Fibroblast of skin of right biceps (primary cell): ENCODE measurements at regions not wholly inside any gene's neighbourhood (a gene's known extent, or its start where the extent isn't known, plus 50 kb on each side); places are given as distances from the start of the nearest gene placed in this dataset.
A peak's percentile ranks its signal among the peaks of the same experiment; 100 is the strongest.

Source experiments
- DNase-seq: peaks from one replicate; pipeline ENCODE4 v3.0.0-alpha.2; 2013

DNA sequence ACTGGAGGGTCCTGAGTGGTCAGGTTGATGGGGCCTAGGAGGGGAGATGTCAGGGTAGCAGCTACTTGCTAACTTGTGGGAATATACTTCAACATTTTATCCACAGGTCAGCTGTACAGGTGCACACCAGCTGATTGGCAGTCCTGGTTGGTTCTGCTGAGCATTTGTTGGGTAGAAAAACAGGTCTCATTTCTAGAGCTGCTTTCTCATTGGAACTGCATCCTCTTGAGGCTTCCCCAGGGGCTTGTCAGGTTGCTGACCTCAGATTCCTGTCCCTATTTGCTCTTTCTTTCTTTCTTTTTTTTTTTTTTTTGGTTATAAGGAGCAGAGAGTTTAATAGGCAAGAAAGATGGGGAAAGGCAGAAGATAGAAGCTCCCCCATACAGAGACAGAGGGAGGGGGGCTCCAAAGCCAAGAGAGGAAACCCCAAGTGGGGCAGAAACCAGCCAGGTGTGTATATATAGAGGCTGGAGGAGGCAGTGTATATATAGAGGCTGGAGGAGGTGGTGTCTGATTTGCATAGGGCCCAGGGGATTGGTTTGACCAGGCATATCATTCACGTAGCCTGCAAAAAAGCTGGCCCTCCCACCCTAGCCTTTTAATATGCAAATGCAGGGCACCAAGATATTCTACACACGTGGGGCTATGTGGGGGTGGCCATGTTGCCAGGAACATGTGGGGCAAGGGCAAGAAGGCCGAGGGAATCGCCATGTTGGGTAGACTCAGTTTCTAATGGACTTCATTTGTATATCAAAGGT lies 57.3 kb upstream of the STUM start:
- DNase-seq: no peak

DNA sequence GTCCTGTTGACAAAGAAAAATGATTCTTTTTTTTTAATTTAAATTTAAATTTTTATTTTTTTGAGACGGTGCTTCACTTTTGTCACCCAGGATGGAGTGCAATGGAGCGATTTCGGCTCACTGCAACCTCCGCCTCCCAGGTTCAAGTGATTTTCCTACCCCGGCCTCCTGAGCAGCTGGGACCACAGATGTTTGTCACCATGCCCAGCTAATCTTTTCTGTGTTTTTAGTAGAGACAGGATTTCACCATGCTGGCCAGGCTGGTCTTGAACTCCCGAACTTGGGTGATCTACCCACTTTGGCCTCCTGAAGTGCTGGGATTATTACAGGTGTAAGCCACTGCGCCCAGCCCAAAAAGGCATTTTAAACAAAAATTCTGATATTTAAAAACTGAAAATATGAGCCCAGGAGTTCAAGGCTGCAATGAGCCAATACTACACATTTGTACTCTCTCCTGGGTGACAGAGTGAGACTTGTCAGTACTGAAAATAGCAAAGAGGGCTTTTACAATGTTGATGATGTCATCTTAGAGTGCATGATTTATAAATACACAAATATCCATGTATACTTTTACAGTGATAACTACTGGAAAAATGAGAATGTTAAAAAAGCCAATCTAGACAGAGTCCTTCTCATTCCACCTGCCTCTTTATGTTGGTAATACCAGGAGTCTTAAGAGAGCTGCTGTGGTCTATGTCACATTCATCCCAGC lies 56.0 kb upstream of the STUM start:
- no peak for DNase-seq

DNA sequence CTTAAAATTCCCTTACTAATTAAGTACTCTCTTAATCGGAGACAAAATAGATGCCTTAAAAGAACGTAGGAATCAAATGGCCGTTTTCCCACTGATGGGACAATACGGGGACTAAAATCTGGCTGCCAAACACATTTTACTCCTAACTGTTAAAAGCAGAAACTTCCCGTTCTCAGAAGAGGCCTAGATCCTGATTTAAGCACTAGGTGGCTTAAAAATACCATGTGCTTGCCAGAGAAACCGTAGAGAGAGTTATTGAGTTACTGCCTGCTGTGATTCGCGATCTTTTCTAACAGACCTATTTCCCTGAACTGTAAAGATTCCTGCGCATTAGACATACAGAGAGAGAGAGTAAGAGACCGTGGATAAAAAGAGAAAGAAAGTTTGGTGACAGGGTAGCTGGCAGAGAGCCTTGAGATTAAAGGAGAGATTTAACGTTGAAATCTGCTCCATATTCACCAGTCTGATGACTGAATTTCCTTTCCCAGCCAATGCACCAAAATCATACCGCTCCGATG lies 54.4 kb upstream of the STUM start:
- peak; percentile 9 for DNase-seq

DNA sequence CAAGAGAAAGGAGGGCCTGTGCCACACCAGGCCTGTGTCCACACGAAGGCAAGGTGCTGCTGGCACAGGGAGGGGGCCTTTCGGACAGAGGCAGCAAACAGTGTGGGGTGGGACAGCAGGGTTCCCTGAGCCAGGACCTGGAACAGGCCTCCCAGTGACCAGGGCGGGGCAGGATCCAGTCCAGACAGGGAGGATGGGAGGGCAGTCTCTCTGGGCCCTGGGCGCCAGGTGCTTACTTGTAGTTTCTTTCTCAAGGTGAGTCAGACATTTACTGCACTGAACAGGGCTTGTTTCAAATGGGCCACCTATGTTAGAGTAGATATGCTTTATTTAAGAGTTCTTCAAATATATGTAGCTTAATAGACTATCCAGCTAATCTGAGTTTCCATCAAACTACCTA lies 52.8 kb upstream of the STUM start:
- DNase-seq: no peak

DNA sequence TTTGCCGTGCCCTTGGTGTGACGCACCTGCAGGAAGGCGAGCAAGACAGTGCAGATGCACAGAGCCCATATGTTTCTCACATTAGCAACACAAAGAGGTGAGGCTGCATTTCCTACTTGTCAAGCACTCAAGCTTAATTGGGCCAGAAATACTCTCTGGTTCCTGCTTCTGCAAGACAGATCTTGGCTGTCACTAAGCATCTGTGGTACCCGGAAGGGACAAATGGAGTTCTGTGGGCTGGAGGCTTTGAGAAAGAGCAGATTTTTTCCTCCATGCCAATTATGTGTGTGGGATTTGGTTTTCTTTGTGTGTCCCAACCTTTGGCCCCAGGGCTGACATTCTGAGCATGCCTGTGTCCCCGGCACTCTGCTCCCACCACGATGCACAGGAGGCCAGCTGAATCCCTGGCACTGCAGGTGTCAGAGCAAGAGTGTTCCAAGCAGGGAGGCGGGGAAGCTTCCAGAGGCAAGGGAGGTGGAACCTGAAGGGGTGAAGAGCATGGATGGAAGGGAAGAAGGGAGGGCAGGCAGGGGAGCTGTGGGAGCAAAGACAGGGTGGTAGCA lies 52.0 kb upstream of the STUM start:
- DNase-seq: no peak

DNA sequence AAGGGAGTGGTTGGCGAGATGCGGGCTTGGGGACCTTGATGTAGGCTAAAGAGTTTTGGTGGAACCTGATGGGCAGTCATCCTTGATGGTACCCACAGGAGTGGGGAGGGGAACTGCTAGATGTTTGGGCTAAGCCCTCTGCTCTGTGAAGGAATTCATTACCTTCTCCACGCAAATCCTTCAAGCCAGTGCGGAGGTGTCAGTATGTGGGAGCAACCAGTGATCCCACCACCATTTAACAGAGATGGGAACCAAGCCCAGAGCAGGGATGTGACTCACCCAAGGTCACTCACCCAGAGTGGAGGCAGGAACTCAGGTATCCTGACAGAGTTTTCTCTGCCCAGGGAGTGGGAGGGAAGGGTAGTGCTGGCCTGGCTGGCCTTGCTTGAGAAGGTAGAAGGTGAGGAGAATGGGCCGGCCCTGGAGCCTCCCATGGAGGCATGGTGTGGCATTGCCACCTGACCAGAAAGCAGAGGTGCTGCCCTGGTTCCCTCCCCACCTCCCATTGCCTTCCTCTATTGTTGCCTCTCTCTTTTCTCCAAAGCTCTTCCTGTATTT lies 51.2 kb upstream of the STUM start:
- no peak for DNase-seq

DNA sequence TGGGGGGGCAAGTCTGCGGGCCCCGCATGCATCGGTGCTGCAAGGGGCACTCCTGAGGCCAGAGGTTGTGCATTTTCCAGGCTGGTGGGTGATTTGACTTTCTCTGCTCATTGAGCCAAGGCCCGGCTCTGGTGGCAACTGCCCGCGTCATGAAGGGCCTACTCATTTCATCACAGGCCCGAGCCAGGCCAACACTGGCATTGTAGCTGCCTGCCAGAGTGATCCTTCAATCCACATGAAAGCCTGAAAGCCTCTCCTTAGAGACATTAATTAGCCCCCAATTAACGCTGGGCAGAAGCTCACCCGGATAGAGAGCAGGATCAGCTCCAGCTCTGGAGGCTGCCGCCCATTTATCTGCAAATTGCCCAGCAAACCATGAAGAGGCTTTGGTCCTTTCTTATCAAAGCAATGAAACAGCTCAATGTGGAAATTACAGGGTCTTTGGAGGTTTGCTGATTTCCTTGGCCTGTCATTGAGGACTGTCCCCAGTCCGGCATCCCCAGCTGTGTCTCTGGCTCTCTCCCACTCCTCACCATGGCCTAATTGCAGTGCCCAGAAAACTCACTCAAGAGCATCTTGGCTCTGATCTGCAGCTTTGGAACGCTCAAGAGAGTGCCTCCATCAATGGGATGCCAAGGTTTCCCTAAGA lies 50.4 kb upstream of the STUM start:
- no peak for DNase-seq

DNA sequence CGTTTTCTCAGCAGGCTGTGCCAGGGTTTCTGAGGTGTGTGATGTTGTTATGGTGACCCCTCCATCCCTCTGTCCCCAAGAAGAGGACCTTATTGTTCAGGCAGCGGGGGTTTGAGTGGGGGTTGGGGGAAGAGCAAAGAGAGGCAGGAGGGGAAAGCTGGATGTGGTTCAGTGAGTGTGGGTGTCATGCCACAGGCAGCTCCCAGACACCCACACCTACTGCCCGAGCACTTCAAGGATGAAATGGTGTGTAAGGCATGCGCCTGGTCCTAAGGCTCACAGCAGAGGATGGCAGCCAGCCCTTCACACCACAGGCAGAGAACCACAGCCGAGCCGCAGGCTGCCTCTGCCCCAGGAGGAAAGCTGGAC lies 49.9 kb upstream of the STUM start:
- DNase-seq: no peak
